Ramos (cell line): ENCODE measurements at regions not wholly inside any gene's neighbourhood (a gene's known extent, or its start where the extent isn't known, plus 50 kb on each side); places are given as distances from the start of the nearest gene placed in this dataset.
"Not testable (repeated sequence)": the region's sequence is repeated elsewhere in the genome, so short reads cannot be mapped to it uniquely, and the experiment has no call there.

Experiments
- in situ Hi-C: fragments of 300-500 bp; cut with MboI; formaldehyde crosslinking; loops from one replicate; pipeline ENCODE4 v1.14.3; 2022; ENCODE audit warnings: low sequenced_read_pairs; ENCODE audit not compliant: unreplicated experiment

DNA sequence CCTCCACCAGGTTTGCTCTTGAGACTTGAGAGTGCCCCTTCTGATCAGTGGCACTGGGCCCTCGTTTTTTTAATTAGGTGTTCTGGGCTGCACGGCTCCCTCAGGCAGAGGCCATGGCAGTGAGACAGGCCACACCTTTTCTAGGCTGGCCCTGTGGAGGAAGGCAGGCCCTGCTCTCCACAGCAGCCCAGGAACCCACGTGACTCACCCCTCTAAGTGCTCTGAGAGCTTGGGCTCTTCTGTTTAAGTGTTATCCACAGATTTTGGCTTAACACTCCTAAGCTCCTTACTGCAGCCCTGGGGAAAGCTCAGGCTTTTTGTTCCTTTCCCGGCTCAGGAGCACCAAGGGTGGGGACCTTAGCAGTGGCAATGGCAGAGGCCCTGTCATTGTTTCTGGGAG, 463.2 kb upstream of the GBE1 start:
- in situ Hi-C loops = no loop called here

DNA sequence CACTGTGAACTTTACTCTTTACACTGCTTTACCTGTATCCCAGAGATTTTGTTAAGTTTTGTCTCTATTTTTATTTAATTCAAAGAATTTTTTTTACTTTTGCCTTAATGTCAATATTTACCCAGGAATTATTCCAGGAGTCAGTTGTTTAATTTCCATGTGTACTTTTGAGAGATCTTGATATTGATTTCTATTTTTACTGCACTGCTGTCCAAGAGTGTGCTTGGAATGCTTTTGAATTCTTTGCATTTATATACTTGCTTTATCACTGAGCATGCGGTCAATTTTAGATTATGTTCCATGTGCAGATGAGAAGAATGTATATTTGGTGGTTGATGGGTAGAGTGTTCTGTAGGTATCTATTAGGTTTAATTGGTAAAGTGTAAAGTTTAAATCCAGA, 461.0 kb upstream of the GBE1 start:
- in situ Hi-C loops = no loop called here

DNA sequence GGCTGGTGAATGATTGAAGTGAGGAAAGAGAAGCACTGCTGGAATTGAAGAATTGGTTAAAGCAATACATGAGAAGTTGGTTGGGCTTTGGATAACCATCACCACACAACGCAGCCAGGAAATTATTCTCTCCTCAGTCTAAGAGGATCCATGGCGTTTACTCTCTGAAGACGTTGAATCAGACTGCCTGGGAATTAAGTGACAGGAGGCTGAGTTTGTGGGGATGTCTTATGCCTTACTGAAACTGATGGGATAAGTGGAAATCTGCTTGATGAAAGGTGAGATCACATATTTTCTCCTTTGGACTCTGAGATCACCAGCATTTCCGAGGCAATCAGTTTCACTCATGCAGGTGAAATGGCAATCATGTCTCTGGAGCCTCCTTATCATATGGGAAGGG, 456.1 kb upstream of the GBE1 start:
- in situ Hi-C loops = no loop called here

DNA sequence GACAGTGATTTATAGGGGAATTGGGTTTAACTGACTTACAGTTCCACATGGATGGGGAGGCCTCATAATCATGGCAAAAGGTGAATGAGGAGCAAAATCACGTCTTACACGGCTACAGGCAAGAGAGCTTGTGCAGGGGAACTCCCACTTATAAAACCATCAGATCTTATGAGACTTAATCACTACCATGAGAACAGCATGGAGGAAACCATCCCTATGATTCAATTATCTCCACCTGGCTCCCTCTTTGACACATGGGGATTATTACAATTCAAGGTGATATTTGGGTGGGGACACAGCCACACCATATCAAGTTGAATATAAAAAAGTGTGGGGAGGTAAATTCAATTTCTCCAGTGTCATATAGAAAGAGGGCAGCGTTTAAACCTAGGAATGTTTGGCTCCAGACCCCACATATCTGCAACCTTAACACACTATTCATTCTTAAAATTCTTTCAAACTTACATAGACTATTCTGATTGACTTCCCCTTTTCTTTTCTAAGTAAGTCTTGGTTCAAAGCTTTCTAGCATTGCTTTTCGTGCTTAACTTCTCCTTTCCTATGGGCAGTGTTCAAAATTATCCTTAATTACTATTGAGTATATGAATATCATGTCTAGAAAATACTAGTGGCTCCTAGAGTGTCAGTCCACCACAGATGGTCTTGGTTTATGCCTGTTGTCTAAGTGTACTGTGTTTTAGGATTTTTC, 446.7 kb upstream of the GBE1 start:
- in situ Hi-C loops = no loop called here

DNA sequence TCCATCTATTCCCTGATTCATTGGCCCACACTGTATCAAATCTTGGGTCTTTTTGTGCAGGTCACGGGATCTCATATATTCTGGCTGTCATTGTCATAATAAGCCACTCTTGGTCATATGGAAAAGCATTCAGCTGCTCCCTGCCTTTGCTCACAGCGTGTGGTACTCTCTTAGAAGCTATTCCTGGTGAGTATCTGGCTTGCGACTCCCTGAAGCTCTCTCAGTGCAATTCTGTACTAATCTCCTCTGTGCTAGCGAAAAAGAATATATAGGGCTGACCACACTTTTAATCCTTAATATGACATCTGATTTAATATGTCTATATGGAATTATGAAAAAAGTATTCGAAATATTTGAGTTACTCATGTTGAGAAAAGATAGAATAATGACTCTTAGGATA, 440.8 kb upstream of the GBE1 start:
- in situ Hi-C loops = no loop called here

DNA sequence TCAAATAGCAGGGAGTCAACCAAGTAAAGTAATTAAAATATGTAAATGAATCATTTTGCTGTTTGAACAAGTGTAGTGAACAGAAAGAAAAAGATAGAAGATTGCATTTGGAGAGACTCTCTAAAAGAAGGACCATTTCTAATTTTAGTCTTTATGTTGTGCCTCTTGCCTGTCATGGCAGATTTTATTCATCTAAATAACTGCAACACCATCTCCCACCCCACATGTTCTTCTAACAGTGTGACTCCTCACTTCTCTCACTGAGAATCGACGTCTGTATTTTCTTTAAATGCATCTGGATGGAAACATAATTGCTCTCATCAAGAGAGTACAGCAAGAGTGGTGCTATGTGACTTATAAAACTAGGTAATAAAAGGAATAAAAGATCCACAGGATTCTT, 439.9 kb upstream of the GBE1 start:
- in situ Hi-C loops = no loop called here

DNA sequence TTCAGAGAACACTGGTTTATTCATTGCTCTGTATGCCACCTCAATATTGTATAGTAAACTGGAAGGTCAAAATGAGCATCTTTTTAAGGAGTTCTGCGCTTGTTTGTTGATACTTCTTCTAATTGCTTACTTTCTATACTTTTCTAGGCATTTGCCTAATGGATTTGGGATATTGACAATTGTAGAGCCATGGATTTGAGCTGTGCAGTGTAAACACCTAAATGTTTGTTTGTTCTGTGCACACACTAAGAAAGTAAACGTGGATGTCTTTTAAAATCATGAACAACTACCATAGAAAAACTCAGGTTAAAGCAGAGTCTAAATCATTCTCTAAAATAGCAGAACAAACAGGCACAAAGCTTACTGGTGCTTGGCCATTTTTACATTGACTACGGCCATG, 436.6 kb upstream of the GBE1 start:
- in situ Hi-C loops = no loop called here

DNA sequence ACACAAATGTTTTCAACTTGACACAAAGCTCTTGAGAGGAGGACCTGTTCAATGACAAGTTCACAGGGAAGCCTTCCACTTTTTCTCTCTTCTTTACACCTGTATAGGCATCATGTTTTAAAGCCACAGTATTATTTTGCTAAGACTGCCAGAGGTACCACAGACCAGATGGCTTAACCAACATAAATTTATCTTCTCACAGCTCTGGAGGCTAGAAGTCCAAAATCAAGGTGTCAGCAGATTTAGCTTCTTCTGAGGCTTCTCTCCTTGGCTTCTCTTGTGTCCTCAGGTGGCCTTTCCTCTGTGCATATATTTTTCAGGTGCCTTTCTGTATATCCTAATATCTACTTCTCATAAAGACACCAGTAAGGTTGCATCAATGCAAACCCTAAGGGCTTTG, 435.2 kb upstream of the GBE1 start:
- in situ Hi-C loops = no loop called here

DNA sequence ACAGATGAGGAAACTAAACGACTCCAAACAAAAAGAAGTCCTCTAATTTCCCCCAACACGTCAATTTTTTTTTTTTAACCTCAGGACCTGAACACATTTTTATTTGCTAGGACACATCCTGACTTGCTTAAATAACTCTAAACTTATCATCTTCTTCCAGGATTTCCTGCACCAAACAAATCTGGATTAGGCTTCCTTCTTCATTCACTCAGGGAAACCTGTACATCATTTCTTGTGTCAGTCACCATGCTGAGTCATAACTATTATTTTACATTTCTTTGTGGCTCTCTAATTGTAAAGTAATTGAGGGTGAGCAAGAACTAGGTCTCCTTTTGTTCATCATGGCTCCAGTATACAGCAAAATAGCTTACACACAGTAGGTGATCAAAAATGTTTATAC, 433.4 kb upstream of the GBE1 start:
- in situ Hi-C loops = no loop called here

DNA sequence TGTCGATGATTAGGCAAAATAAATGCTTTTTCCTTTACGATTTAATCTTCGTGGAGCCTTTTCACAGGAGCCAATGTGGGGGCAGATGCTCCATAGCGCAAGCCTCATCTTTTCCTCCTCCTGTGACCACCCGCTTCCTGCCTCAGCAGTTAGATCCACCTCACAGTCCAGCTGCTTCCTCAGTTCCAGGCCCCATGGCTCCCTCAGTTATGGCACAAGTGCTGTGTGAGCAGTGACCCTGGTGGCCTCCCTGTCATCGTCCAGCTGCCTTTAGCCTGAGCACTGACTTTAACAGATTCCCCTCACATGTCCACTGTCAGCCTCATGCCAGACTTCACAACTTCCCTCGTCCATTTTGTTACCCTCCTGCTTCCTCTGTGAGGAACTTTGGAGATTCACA, 424.6 kb upstream of the GBE1 start:
- in situ Hi-C loops = no loop called here

DNA sequence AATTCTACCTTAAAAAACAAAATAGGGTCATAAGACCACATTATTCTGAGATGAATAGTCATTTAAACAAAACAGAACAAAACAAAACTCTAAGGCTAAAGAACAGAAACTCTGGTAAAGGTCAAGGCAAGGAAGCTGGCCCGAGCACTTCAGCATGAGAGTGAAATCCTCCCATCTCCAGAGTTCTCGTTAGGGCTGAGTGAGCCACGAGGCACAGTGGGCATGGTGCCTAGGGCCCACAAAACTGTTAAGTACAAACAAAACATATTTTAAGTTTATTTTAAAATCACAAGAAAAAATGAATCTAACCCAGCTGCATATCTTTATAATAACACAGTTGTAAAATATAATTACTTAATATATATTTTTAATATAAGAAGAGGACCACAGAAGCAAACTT, 417.8 kb upstream of the GBE1 start:
- in situ Hi-C loops = no loop called here

DNA sequence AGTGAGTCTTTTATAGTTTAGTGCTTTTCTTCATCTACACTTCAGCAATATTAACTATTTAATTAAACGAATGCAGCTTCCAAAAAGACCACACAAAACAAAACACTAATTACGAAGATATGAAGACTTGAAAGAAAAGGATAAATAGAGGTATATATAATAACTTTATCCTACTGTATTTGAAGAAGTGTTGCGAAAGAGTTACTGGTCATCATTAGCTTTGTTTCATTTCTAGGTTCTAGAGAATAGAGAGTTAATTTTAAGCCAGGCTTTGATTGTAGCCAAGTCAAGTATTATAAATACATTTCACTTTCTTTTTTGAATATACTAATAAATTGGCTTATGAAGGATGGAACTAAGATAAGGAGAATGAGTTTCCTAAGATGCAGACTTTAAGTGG, 416.8 kb upstream of the GBE1 start:
- in situ Hi-C loops = no loop called here

DNA sequence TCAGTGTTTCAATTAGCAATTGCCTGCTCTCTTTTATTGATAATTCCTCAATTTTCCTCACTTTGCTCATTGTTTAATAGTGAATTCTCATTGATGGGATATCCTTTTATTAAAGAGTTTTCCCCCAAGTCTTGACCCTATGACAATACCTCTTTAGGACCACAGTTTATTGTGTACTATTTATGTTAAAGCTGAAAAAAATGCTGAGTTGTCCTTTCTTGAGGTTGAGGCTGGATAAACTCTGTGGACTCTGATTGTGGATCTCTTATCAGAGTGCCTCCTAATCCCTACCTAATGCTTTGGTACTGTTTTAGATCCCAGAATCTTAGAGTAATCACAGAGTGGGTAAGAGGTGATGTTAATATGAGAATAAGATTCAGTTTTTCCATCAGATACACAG, 416.3 kb upstream of the GBE1 start:
- in situ Hi-C loops = no loop called here

DNA sequence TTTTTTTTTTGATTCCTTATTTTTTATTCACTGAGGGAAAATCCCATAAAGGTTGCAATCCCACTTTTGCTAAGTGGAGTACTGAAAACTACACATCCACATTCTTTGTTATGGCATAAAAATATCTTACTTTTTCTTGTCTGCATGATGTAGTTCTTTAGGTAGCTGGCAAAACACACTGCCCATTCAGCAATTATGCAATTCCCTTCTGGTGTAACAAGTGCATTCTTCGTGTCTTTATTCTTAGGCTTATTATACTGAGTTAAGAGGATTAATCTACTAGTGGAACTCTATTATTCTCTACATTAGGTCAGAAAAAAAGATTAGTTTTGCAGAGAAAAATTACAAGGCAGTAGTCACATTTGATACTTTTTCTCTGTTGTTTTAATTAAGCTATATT, 403.8 kb upstream of the GBE1 start:
- in situ Hi-C loops = no loop called here

DNA sequence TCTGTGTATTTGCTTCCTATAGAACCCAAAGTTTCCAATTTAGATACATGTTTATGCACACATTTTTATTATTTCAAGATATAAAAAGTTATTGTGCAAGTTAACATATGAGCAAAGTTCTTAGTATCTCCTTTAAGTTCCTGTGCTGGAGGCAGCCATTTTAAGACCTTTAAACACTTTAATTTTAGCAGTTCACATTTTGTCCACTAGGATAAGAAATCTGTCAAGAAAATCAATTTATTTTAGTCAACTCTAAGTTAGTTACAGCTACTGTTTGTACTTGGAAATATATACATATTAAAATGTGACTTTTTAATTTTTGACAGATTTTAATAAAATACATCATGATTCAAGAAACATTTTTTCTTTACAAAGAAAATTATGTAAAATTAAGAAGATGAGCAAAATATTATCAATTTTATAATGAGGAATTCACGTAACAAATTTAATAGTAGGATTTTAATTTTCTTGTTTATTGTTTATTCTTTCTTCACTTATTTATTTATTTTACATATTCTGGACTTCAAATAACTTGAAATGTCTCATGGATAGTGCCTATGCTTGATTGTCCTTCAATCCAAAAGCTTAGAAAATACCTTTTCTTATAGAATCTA, 402.6 kb upstream of the GBE1 start:
- in situ Hi-C loops = no loop called here

DNA sequence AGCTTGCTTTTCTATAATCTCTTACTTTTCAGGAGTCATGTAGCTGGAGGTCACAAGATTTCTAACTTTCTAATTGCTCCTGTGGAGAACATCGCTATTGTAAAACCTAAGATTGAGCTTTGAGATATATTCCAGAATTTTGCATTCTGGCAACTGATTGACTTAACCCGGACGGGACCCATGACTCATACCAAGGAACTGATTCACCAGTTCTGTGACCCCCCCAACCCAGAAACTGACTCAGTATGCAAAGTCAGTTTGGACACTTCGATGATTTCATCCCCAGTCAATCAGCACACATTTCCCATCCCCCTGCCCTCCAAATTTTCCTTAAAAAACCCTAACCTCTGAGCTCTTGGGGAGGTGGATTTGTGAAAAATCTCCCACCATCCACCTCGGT, 396.5 kb upstream of the GBE1 start:
- in situ Hi-C loops = no loop called here

DNA sequence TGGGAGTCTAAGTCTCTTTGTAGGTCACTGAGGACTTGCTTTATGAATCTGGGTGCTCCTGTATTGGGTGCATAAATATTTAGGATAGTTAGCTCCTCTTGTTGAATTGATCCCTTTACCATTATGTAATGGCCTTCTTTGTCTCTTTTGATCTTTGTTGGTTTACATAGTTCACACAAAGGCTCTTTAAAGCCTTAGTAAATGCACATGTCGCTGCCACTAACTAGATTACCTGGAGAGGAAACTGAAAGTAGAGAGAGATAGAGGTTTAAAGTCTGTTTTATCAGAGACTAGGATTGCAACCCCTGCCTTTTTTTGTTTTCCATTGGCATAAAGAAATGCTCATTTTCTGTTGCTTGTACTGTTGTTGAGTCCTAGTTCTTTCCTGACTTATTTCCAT, 392.4 kb upstream of the GBE1 start:
- in situ Hi-C loops = not testable (repeated sequence)

DNA sequence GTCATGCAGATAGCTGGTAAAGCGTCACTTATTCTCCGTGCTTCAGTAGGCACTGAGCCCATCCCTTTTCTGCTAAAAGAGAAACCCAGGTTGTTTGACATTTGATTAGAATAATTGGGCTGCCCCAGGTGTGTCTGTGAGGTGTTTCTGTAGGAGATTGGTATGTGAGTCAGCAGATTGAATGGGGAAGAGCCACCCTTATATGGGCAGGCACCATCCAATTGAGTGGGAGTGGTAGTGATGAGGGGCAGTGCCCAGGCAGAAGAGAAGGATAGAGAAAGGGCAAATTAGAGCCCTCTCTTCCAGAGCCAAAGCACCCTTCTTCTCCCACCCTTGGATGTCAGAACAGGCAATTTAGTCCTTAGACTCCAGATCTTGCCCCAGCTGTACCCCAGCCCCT, 384.3 kb upstream of the GBE1 start:
- in situ Hi-C loops = loop anchor here (25.0 kb wide), 1 partner anchor 658 kb away; no protein-coding TSS in a partner anchor

DNA sequence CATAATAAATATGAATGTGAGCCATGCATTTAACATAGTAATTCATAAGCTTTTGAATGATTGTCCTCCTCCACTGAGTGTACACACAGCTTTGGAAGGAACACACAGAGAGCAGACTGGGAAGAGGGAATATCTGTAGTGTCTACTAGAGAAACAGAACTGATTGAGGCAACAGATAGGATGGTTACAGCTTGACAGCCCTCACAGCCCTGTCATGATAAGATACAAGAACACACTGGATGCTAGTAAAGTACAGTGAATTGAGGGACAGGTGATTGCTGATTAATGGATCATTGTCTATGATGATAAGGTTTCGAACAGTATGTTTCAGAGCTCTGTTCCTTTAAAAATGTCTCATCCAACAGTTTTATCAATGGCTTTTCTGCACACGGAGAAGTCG, 383.4 kb upstream of the GBE1 start:
- in situ Hi-C loops = loop anchor here (25.0 kb wide), 1 partner anchor 658 kb away; no protein-coding TSS in a partner anchor

DNA sequence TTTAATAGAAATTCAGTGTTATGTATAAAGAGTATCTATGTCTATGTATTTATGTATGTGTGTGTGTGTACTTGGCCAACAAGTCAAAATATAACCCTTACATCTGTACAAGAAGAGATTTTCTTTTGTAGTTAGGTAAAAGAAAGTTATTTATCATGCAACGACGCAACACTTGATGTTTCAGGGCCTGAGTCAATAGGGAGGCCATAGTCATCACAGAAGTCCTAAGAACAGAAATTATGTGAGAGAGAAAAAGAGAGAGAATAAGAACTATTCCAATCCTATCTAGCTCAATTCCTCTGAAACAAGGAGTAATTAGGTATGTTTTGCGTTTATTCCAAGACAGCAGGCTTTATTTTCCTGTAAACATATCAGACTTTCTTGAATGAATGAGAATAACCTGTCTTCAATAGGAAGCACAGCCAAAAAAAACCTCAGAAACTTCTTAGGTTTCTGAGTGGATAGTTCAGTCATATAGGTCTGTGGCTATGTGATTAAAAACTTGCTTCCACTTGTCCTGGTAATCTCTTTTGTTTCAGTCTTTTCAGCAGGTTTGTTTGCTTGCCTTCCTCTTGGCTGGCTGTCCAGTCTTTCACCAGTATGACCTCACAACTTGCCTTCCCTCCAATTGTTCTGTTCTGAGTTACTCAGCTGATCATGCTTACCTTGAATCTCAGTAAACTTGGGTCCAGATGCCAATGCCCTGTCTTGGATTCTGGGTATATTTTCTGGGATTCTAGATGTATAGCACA, 382.4 kb upstream of the GBE1 start:
- in situ Hi-C loops = loop anchor here (25.0 kb wide), 1 partner anchor 657 kb away; no protein-coding TSS in a partner anchor

DNA sequence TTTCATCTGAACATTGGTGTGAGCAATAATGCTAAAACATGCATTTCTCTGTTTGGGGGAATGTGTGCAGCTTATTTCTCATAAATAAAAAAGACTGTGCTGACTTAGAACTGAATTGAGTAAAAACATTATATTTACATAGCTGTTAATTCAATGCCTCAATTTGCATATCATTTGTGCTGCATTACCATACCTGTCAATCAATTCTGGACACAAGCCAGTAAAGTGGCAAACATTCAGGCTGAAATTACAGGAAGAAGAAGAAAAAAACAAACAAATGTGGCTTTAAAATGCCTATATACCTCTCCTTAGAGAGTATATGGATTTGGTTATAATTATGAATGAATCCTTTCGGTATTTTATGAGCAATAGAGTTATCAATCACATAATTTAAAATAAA, 380.1 kb upstream of the GBE1 start:
- in situ Hi-C loops = loop anchor here (25.0 kb wide), 1 partner anchor 654 kb away; no protein-coding TSS in a partner anchor
